Nephron progenitor cell (in vitro differentiated cells): ENCODE measurements at regions not wholly inside any gene's neighbourhood (a gene's known extent, or its start where the extent isn't known, plus 50 kb on each side); places are given as distances from the start of the nearest gene placed in this dataset.

Experiments
- DNase-seq: peaks from one replicate; pipeline ENCODE4 v3.0.0; 2021
- H3K27ac Mint-ChIP-seq: 2 replicates; pipeline ENCODE4 v1.8.0; 2021; ENCODE audit warnings: mild to moderate bottlenecking, moderate library complexity, mixed read lengths
- H3K27me3 Mint-ChIP-seq: 2 replicates; pipeline ENCODE4 v1.8.0; 2021; ENCODE audit warnings: mild to moderate bottlenecking, low read depth, mixed read lengths; ENCODE audit not compliant: poor library complexity
- H3K36me3 Mint-ChIP-seq: 2 replicates; pipeline ENCODE4 v1.8.0; 2021; ENCODE audit warnings: low read depth, mixed read lengths
- H3K4me1 Mint-ChIP-seq: 2 replicates; pipeline ENCODE4 v1.8.0; 2021; ENCODE audit warnings: mixed read lengths
- H3K4me3 Mint-ChIP-seq: 2 replicates; pipeline ENCODE4 v1.8.0; 2021; ENCODE audit warnings: mild to moderate bottlenecking, moderate library complexity, mixed read lengths
- H3K9me3 Mint-ChIP-seq: 2 replicates; pipeline ENCODE4 v1.8.0; 2021; ENCODE audit warnings: mild to moderate bottlenecking, moderate library complexity, mixed read lengths
- TF ChIP-seq, protein P1 (sequence below): fragments of 200-600 bp; sonication (generic); IDR thresholded peaks from 2 replicates; pipeline ENCODE4 v1.5.0; 2021; ENCODE audit warnings: antibody characterized with exemption

GRCh38 chr1:65531972-65532570, 111.6 kb downstream of the LEPR start:
- H3K4me1 Mint-ChIP-seq = no peaks in the 10 kb centered on the region
- DNase-seq = no peak
- peaks cover 18% of the 10 kb centered on the region for H3K9me3 Mint-ChIP-seq
- no peak overlapping the region for H3K4me3 Mint-ChIP-seq
- no peak overlapping the region for H3K27ac Mint-ChIP-seq
- peaks cover 10% of the 10 kb centered on the region for H3K27me3 Mint-ChIP-seq
- peaks cover 4% of the 10 kb centered on the region for H3K36me3 Mint-ChIP-seq
- TF ChIP-seq, protein P1, sequence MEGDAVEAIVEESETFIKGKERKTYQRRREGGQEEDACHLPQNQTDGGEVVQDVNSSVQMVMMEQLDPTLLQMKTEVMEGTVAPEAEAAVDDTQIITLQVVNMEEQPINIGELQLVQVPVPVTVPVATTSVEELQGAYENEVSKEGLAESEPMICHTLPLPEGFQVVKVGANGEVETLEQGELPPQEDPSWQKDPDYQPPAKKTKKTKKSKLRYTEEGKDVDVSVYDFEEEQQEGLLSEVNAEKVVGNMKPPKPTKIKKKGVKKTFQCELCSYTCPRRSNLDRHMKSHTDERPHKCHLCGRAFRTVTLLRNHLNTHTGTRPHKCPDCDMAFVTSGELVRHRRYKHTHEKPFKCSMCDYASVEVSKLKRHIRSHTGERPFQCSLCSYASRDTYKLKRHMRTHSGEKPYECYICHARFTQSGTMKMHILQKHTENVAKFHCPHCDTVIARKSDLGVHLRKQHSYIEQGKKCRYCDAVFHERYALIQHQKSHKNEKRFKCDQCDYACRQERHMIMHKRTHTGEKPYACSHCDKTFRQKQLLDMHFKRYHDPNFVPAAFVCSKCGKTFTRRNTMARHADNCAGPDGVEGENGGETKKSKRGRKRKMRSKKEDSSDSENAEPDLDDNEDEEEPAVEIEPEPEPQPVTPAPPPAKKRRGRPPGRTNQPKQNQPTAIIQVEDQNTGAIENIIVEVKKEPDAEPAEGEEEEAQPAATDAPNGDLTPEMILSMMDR = no peak

GRCh38 chr1:65535981-65536380, 115.5 kb downstream of the LEPR start:
- TF ChIP-seq, protein P1 = no peak
- H3K27ac Mint-ChIP-seq = no peak overlapping the region
- DNase-seq = no peak
- H3K36me3 Mint-ChIP-seq = peaks cover 4% of the 10 kb centered on the region
- H3K27me3 Mint-ChIP-seq = no peaks in the 10 kb centered on the region
- peaks cover 18% of the 10 kb centered on the region for H3K9me3 Mint-ChIP-seq
- H3K4me1 Mint-ChIP-seq = peaks cover 7% of the 10 kb centered on the region
- H3K4me3 Mint-ChIP-seq = no peak overlapping the region

- Mint-ChIP-seq H3K9me3 (peaks cover 12% of the 10 kb centered on the region), H3K27ac (no peak overlapping the region), H3K36me3 (peaks cover 6% of the 10 kb centered on the region), H3K27me3 (no peaks in the 10 kb centered on the region), H3K4me1 (peaks cover 7% of the 10 kb centered on the region), H3K4me3 (no peak overlapping the region)
- TF ChIP-seq, protein P1 = no peak
- no peak for DNase-seq
Observed at GRCh38 chr1:65538086-65538485, 117.6 kb downstream of the LEPR start.

DNA sequence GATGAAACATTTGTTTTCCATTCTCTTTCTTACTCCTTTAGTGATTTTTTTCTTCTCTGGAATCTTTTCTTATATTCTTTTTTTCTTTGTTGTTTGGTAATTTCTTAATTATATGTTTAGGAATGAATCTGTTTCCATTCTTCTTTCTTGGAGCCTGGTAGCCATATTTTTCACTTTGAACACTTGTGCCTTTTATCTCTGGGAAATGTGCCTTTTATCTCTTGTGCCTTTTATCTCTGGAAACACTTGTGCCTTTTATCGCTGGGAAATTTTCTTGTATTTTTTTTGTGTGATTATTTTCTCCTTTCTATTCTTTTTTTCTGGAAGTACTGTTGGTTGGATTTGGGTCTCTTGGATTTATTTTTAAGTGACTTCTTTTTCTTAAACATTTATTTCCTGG, 118.2 kb downstream of the LEPR start:
- TF ChIP-seq, protein P1 = no peak
- peaks cover 15% of the 10 kb centered on the region for H3K9me3 Mint-ChIP-seq
- no peak overlapping the region for H3K4me3 Mint-ChIP-seq
- H3K27ac Mint-ChIP-seq = peak overlapping the region; percentile 14
- H3K4me1 Mint-ChIP-seq = peaks cover 7% of the 10 kb centered on the region
- H3K36me3 Mint-ChIP-seq = peaks cover 9% of the 10 kb centered on the region
- no peaks in the 10 kb centered on the region for H3K27me3 Mint-ChIP-seq
- no peak for DNase-seq

DNA sequence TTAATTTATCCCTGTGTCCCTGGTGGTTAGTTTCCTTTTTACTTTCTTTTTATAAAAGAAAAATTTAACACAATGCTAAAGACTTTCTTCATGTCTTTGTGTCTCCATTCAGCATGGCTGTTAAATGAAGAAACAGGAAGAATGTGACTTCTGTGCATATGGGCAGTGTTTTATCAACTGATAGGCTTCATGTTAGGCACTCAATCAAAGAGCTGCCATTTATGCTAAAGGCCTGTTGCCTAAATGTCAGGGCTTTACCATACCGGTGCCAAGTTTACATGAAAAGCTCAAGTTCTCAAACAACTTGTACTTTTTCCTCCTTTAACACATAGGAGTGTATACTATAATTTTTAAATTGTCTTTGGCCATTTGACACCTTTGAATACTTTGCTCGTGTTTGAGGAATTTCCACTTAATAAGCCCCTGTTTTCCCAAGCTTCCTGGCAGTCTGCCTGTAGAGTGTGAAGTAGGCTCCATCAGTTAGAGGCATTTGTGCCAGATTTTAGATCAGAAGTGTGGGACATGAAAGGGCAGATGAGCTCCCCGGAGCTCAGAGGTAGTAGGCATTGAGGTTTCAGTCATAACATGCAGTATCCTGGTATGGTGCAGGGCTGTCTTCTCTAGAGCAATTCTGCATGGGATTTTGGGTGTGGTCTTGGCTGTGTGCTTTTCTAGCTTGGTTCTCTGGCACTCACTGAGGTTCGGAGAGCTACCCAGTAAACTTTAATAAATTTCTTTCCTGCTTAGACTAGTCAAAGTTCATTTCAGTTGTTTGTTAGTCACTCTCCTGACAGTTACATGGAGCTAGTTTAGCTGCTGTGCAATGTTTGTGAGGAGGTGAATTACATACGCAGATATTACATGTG, 119.0 kb downstream of the LEPR start:
- peaks cover 7% of the 10 kb centered on the region for H3K4me1 Mint-ChIP-seq
- H3K27me3 Mint-ChIP-seq = no peaks in the 10 kb centered on the region
- TF ChIP-seq, protein P1 = no peak
- peaks cover 19% of the 10 kb centered on the region for H3K9me3 Mint-ChIP-seq
- peak overlapping the region; percentile 14 for H3K27ac Mint-ChIP-seq
- DNase-seq = no peak
- H3K36me3 Mint-ChIP-seq = peaks cover 9% of the 10 kb centered on the region
- no peak overlapping the region for H3K4me3 Mint-ChIP-seq
